HUES64 (cell line): ENCODE measurements at regions not wholly inside any gene's neighbourhood (a gene's known extent, or its start where the extent isn't known, plus 50 kb on each side); places are given as distances from the start of the nearest gene placed in this dataset.

Experiments used
- H3K27ac ChIP-seq: 2 replicates; pipeline ENCODE4 v1.7.0; 2013; ENCODE audit warnings: low read depth, low read length, inconsistent platforms
- H3K27me3 ChIP-seq: 2 replicates; pipeline ENCODE4 v1.6.1; 2013; ENCODE audit warnings: mild to moderate bottlenecking, low read length; ENCODE audit not compliant: insufficient read depth
- H3K36me3 ChIP-seq: 2 replicates; pipeline ENCODE4 v1.6.1; 2013; ENCODE audit warnings: mild to moderate bottlenecking, low read length; ENCODE audit not compliant: insufficient read depth
- H3K4me1 ChIP-seq: 2 replicates; pipeline ENCODE4 v1.6.1; 2013; ENCODE audit warnings: mild to moderate bottlenecking, low read length, moderate library complexity; ENCODE audit not compliant: insufficient read depth
- H3K4me3 ChIP-seq: 2 replicates; pipeline ENCODE4 v1.5.1; 2013; ENCODE audit warnings: mild to moderate bottlenecking, low read length, moderate library complexity
- H3K9ac ChIP-seq: 2 replicates; pipeline ENCODE4 v1.6.1; 2013; ENCODE audit warnings: mild to moderate bottlenecking, low read depth, low read length
- H3K9me3 ChIP-seq: 2 replicates; pipeline ENCODE4 v1.6.1; 2013; ENCODE audit warnings: low read depth, low read length; ENCODE audit not compliant: insufficient read depth
- WGBS: fragments of 150-250, 120-280 bp; methylation state at CpG from one replicate; pipeline ENCODE4 v1.1.7; 2013; ENCODE audit warnings: missing lambda C conversion rate; 5-methylcytosine and 5-hydroxymethylcytosine counted together

DNA sequence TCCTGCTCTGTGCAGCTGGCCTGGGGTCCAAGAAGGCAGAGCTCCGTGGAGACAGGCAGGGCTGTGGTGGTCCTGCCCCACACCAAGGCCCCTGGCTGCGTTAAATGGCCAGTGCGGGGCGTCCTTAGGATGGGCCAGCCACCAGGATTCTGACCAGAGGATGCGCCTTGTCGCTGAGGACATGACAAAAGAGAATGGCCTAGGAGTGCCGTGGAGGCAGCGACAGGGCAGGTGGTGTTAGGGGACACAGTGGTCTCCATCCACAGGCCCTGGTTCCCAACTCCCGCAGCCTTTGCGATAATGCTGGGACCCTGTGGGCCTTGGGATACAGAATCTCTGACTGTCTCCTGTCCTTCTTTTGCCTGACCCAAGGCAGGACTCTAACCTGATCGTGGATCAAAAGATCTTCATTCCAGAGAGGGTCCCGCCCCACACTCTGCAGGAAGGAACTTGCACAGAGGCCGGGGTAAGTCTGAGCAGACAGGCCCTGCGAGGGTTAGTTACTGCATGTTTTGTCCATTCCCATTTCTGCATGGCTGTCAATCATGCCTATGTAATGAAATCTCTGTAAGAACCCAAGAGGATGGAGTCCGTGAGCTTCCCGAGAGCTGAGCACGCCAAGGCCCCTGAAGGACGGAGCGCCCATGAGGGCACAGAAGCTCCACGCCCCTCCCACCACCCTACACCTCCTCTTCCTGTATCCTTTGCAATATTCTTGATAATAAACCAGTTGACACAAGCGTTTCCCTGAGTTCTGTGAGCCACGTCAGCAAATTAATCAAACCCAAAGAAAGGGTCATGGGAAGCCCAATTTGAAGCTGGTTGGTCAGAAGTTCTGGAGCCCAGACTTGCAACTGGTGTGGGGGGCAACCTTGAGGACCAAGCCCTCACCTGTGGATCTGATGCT lies 251.5 kb upstream of the SALL3 start:
- H3K4me1 ChIP-seq, result peaks cover 15% of the 10 kb centered on the region
- no peak overlapping the region for H3K4me3 ChIP-seq
- H3K27me3 ChIP-seq, result no peaks in the 10 kb centered on the region
- H3K9ac ChIP-seq, result no peak overlapping the region
- H3K27ac ChIP-seq, result no peak overlapping the region
- no peaks in the 10 kb centered on the region for H3K9me3 ChIP-seq
- no peaks in the 10 kb centered on the region for H3K36me3 ChIP-seq
- 95% methylated on average over 22 of the region's 22 CpGs for WGBS

DNA sequence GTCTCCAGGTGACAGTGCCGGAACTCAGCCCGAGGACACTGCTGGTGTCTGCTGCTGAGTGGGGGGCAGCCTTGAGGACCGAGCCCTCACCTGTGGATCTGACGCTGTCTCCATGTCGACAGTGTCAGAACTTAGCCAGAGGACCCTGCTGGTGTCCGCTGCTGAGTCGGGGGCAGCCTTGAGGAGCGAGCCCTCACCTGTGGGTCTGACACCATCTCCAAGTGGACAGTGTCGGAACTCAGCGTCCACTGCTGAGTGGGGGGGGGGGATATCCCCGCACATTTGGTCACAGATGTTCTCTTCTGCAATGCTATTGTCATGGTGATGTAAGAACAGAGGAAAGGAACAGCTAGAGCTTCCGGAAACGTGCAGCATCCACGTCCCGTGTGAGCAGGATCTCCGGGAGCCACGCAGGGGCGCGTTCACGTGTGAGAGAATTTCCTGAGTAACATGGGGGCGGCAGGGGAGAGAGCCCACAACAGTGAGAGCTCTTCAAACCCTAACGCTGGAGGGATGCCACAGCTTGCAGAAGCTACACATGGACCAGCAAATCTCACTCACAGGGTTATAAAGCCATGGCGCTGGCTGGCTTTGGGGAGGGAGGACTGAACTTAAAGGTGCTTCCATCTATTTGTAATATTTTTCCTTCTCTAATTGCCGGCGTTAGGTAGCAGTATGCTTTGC lies 250.7 kb upstream of the SALL3 start:
- no peak overlapping the region for H3K9ac ChIP-seq
- 95% methylated on average over 25 of the region's 25 CpGs for WGBS
- H3K4me3 ChIP-seq, result no peak overlapping the region
- H3K27ac ChIP-seq, result no peak overlapping the region
- peaks cover 7% of the 10 kb centered on the region for H3K4me1 ChIP-seq
- no peaks in the 10 kb centered on the region for H3K27me3 ChIP-seq
- no peaks in the 10 kb centered on the region for H3K36me3 ChIP-seq
- no peaks in the 10 kb centered on the region for H3K9me3 ChIP-seq

DNA sequence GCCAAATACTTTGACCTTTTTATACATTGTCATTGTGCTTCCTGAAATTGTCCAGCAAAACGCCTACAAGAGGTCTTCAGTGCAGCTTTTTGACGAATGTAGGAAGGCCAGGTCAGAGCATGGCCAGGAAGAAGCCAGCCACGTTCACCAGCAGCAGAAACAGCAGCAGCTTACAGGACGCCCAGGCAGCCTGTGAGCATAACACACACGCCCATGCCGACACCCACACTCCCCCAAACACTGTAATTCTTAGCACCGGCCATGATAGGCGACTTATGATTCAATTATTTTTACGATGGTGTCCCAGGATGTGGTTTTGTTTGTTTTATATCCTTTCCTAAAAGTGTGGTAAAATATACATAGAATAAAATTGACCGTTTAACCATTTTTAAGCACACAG lies 249.1 kb upstream of the SALL3 start:
- WGBS, result 89% methylated on average over 9 of the region's 10 CpGs
- Histone ChIP-seq H3K27me3 (no peaks in the 10 kb centered on the region), H3K4me1 (no peaks in the 10 kb centered on the region), H3K4me3 (no peak overlapping the region), H3K27ac (no peak overlapping the region), H3K9me3 (no peaks in the 10 kb centered on the region), H3K9ac (no peak overlapping the region), H3K36me3 (no peaks in the 10 kb centered on the region)

DNA sequence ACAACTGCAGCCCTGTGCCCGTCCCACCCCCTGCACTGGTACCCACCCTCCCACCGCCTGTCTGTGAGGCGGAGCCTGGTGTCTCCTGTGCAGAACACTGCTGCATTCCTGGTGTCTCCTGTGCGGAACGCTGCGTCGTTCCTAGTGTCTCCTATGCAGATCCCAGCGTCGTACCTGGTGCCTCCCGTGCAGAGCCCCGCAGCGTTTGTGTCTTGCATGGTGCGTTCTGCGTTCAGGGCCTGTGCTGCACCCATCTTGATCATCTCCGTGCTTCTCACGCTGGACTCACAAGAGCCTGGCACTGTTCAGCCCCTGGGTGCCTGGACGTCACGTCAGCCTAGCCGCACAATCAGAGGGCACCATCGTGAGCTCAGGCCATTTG lies 248.6 kb upstream of the SALL3 start:
- H3K27ac ChIP-seq, result no peak overlapping the region
- H3K4me1 ChIP-seq, result no peaks in the 10 kb centered on the region
- no peaks in the 10 kb centered on the region for H3K27me3 ChIP-seq
- no peak overlapping the region for H3K4me3 ChIP-seq
- WGBS, result 85% methylated on average over 20 of the region's 20 CpGs
- H3K36me3 ChIP-seq, result no peaks in the 10 kb centered on the region
- H3K9me3 ChIP-seq, result no peaks in the 10 kb centered on the region
- no peak overlapping the region for H3K9ac ChIP-seq

DNA sequence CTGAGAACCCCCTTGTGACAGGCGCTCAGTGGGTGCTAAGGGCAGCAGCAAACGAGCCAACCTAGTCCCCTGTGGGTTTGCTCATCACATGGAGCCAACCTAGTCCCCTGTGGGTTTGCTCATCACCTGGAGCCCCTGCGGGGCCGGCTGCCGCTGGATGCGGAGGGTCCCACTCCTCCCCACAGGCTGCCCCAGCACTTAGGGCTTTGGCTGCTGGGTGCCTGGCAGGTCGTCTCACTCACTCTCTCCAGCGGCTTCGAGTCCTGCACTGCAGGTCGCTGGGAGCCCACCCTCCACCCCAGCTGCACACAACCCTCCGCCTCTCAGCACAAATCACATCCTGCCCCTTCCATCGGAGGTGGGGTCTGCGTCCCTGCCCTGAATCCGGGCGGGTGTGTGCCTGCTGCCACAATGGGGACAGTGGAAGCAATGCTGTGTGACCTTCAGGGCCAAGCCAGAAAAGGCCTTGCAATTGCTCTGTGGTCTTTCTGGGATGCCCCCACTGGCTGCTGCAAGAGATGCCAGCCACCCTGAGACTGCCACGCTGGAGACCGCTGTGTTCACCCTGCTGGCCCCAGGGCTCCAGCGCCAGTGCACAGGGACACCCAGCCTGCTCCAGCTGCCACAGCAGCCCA lies 248.1 kb upstream of the SALL3 start:
- H3K9ac ChIP-seq, result no peak overlapping the region
- no peaks in the 10 kb centered on the region for H3K4me1 ChIP-seq
- no peak overlapping the region for H3K4me3 ChIP-seq
- no peak overlapping the region for H3K27ac ChIP-seq
- no peaks in the 10 kb centered on the region for H3K27me3 ChIP-seq
- H3K9me3 ChIP-seq, result no peaks in the 10 kb centered on the region
- WGBS, result 93% methylated on average over 18 of the region's 18 CpGs
- no peaks in the 10 kb centered on the region for H3K36me3 ChIP-seq

DNA sequence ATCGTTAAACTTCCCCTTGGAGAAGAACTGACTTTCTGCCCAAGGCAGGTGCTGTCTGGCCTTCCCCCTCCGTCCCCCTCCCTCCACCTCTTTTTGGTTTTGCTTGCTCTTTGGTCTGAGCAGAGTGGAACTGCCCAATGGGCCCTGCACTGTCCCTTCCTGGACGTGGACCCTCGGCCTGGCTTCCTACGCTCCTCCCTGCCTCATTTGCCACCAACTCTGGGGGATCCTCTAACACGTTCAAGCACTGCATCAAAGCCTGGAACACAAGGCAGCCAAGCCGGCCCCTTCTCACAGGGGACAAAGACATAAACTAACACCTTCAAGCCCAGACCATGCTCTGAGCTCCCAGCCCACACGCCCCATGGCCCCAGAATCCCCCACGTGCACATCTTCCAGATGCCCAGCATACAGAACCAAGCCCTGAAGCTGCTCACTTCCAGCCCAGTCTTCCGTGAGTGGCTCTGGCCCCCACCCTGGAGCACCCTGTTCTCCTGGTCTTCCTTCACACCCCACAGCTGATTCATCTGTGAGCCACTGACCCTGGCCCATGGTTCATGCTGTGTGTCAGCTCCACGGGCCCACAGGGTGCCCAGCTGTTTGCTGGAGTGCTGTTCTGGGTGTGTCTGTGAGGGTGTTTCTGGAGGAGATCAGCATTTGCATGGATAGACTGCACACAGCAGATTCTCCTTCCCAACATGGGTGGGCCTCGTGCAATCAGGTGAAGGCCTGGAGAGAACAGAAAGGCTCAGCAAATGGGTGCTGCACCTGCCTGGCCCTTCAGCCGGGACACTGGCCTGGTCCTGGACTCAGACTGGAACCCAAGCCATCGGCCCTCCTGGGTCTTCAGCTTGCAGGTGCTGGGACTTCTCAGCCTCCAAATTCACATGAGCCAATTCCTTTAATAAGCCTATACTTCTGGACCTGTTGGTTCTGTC lies 247.1 kb upstream of the SALL3 start:
- no peaks in the 10 kb centered on the region for H3K27me3 ChIP-seq
- no peaks in the 10 kb centered on the region for H3K36me3 ChIP-seq
- no peaks in the 10 kb centered on the region for H3K4me1 ChIP-seq
- H3K27ac ChIP-seq, result no peak overlapping the region
- 90% methylated on average over 14 of the region's 14 CpGs for WGBS
- no peaks in the 10 kb centered on the region for H3K9me3 ChIP-seq
- no peak overlapping the region for H3K9ac ChIP-seq
- no peak overlapping the region for H3K4me3 ChIP-seq

DNA sequence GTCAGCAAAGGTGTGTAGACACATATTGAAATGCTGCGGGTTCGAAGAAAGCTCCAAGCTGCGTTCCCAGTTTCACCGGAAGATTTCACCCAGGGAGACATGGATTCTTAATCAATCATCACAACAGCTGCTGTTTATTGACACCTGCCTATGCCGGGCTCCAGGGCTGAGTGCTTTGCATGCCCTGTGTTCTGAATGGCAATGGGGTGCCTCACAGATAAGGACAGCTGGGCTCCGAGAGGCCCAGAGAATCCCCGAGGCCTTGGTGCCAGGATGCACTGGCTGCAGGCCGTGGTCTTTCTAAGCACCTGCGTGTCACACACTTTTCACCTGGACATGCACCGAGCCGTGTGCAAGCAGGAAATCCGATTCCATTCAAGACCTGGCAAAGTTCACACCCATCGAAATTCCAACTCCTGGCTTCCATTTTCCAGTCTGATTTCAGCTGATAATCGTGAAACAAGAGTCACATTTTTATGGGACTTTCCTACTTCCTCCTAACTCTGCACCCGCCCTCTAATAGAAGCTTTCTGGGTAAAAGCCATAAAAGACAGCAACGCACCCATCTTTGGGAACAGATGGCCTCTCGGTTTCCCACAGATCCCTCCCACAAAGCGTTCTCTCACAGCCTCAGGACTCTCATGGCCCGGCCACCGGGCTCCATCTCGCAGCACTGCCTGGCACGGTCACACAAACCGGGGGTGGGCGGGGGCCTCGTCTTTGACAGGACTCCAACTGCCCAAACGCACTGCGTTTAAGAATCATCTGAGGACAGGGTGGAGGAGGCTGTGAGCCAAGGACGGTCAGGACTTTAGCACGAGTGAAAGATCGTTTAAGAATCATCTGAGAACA lies 245.6 kb upstream of the SALL3 start:
- Histone ChIP-seq H3K4me3 (no peak overlapping the region), H3K27me3 (no peaks in the 10 kb centered on the region), H3K9ac (no peak overlapping the region), H3K9me3 (no peaks in the 10 kb centered on the region), H3K27ac (no peak overlapping the region), H3K36me3 (no peaks in the 10 kb centered on the region), H3K4me1 (no peaks in the 10 kb centered on the region)
- 94% methylated on average over 30 of the region's 30 CpGs for WGBS

DNA sequence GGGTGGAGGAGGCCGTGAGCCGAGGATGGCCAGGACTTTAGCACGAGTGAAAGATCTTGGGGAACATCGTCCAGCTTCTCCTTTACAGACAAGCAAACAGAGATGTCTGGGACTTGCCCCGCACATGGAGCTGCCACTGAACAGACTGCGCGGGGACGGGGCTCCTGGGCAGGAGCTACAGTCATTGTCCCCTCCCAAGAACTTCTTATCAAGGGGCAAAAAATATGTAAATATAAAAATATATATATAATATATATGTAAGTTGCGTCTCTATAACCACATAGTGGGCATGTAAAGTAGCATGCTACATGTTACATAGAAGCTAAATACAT lies 245.0 kb upstream of the SALL3 start:
- no peaks in the 10 kb centered on the region for H3K4me1 ChIP-seq
- no peaks in the 10 kb centered on the region for H3K27me3 ChIP-seq
- no peak overlapping the region for H3K4me3 ChIP-seq
- no peaks in the 10 kb centered on the region for H3K9me3 ChIP-seq
- 98% methylated on average over 8 of the region's 9 CpGs for WGBS
- H3K27ac ChIP-seq, result no peak overlapping the region
- no peak overlapping the region for H3K9ac ChIP-seq
- no peaks in the 10 kb centered on the region for H3K36me3 ChIP-seq

DNA sequence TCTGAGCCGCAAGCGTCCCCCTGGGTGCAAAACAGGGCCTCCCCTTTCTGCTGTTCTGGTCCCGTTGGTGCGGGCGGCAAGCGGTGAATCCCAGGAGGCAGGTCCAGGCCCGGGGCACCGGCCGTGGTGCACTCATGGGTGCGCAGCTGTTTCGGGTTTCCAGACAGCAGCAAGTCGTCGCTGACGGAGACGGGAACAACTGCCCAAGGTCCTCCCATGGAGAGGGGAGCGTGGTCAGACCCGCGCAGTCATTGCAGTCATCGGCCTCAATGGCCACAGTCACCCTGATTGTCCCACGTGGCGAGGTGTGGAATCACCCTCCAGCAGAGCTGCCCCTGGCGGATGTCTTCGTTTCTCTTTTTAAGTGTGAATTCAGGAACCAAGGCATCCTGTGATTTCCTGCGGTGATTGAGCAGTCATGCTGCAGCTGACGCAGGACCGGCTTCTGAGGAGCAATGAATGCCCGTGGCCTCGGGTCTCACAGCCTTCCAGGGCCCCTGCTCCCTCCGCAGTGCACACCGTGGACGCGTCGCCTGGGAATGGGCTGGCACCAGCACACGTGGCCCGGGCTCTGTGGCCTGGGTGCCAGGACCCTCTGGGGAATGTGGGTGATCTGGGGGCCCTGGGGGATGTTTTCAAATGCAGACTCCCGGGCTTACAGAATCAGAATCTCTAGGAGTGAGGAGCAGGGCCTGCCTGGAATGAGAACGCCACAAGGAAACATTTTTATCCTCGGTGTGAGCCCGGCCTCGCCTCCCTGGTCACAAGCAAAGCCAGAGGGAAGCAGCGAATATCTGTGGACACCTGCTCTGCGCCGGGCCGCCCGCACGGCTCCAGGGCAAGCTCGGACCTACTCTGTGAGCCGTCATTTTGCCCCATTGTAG lies 244.2 kb upstream of the SALL3 start:
- H3K4me3 ChIP-seq, result no peak overlapping the region
- no peaks in the 10 kb centered on the region for H3K9me3 ChIP-seq
- no peaks in the 10 kb centered on the region for H3K36me3 ChIP-seq
- no peaks in the 10 kb centered on the region for H3K4me1 ChIP-seq
- WGBS, result 95% methylated on average over 48 of the region's 48 CpGs
- no peaks in the 10 kb centered on the region for H3K27me3 ChIP-seq
- no peak overlapping the region for H3K9ac ChIP-seq
- H3K27ac ChIP-seq, result no peak overlapping the region
